ENCODE measurements at regions not wholly inside any gene's neighbourhood (a gene's known extent, or its start where the extent isn't known, plus 50 kb on each side); places are given as distances from the start of the nearest gene placed in this dataset.

GRCh38 chr2:120404274-120404673 is 58.3 kb downstream of the INHBB start:
- TF ChIP-seq CTCF (IDR thresholded peaks at IDR 0.05) (no peak), POLR2A (IDR thresholded peaks at IDR 0.05) (no peak), POLR2AphosphoS5 (IDR thresholded peaks at IDR 0.05) (no peak)
